Testis (tissue), 2 donors: ENCODE measurements at regions not wholly inside any gene's neighbourhood (a gene's known extent, or its start where the extent isn't known, plus 50 kb on each side); places are given as distances from the start of the nearest gene placed in this dataset.

Experiments used
- DNase-seq: peaks from one replicate; pipeline ENCODE4 v3.0.0-alpha.2; 2019
- H3K27ac ChIP-seq, 2 donors: fragments of 200-600 bp; sonication (generic); one replicate each; pipeline ENCODE4 v1.5.1; 2019
- H3K27me3 ChIP-seq: fragments of 200-600 bp; sonication (generic); one replicate; pipeline ENCODE4 v1.5.1; 2019
- H3K36me3 ChIP-seq: fragments of 200-600 bp; sonication (generic); one replicate; pipeline ENCODE4 v1.5.1; 2017; ENCODE audit warnings: low read depth; ENCODE audit errors: missing control alignments
- H3K4me1 ChIP-seq: fragments of 200-600 bp; sonication (generic); one replicate; pipeline ENCODE4 v1.5.1; 2019
- H3K4me3 ChIP-seq, 2 donors: fragments of 200-600 bp; sonication (generic); one replicate each; pipeline ENCODE4 v1.5.1; 2017 to 2019
- H3K9me3 ChIP-seq: fragments of 200-600 bp; sonication (generic); one replicate; pipeline ENCODE4 v1.5.1; 2017
- CTCF ChIP-seq, 3 experiments: fragments of 450-650 bp in 2 of 3; fragments of 200-600 bp in 1 of 3; sonication (generic) in 1 of 3; IDR thresholded peaks; one replicate each; pipeline ENCODE4 v1.5.1; 2016 to 2019; ENCODE audit warnings: antibody characterized with exemption in 3 of 3, mild to moderate bottlenecking in 2 of 3, moderate library complexity in 1 of 3
- POLR2A ChIP-seq: fragments of 450-650 bp; IDR thresholded peaks from one replicate; pipeline ENCODE4 v1.6.1; 2017; ENCODE audit warnings: antibody characterized with exemption, mild to moderate bottlenecking, moderate library complexity
- WGBS, 2 donors: methylation state at CpG; one replicate each; pipeline ENCODE4 v1.1.5; 2018; 5-methylcytosine and 5-hydroxymethylcytosine counted together
- intact Hi-C: fragments of 100-400 bp; cut with DNase I; formaldehyde crosslinking; loops from one replicate; pipeline ENCODE4 v1.15.1; 2023; ENCODE audit warnings: low total_unique reads

GRCh38 chr2:120977582-120978358, 242.1 kb downstream of the GLI2 start:
- TF ChIP-seq CTCF (IDR thresholded peaks at IDR 0.05): no peak
- TF ChIP-seq POLR2A: no peak
- 67 to 89% methylated on average over 23 to 25 of the region's 25 CpGs for WGBS, 2 donors

GRCh38 chr2:120978359-120979050, 242.8 kb downstream of the GLI2 start:
- no peak for DNase-seq
- no peaks in the 10 kb centered on the region for H3K9me3 ChIP-seq
- H3K27me3 ChIP-seq: no peaks in the 10 kb centered on the region
- intact Hi-C loops: no loop called here
- WGBS, 2 donors: 81 to 84% methylated on average over 15 to 19 of the region's 20 CpGs
- no peak for TF ChIP-seq POLR2A
- TF ChIP-seq CTCF (IDR thresholded peaks at IDR 0.05): no peak
- H3K4me3 ChIP-seq: no peak overlapping the region
- peaks cover 10% of the 10 kb centered on the region for H3K4me1 ChIP-seq
- no peaks in the 10 kb centered on the region for H3K36me3 ChIP-seq
- H3K27ac ChIP-seq: no peak overlapping the region

More at GRCh38 chr2:120977582-120978358, 242.1 kb downstream of the GLI2 start:
- Histone ChIP-seq H3K9me3 (no peaks in the 10 kb centered on the region), H3K27me3 (no peaks in the 10 kb centered on the region), H3K36me3 (no peaks in the 10 kb centered on the region), H3K4me3 (no peak overlapping the region), H3K4me1 (peaks cover 10% of the 10 kb centered on the region), H3K27ac (no peak overlapping the region)
- DNase-seq: no peak
- intact Hi-C loops: no loop called here

GRCh38 chr2:120979398-120979797, 243.7 kb downstream of the GLI2 start:
- DNase-seq: no peak
- H3K36me3 ChIP-seq: no peaks in the 10 kb centered on the region
- no peak overlapping the region for H3K27ac ChIP-seq
- H3K4me3 ChIP-seq: no peak overlapping the region
- peaks cover 10% of the 10 kb centered on the region for H3K4me1 ChIP-seq
- TF ChIP-seq POLR2A (no peak), CTCF (IDR thresholded peaks at IDR 0.05) (no peak)
- WGBS, 2 donors: 28 to 53% methylated on average over 2 of the region's 2 CpGs
- no peaks in the 10 kb centered on the region for H3K27me3 ChIP-seq
- intact Hi-C loops: no loop called here
- no peaks in the 10 kb centered on the region for H3K9me3 ChIP-seq

- intact Hi-C loops: no loop called here
- no peak for TF ChIP-seq POLR2A
- no peak for TF ChIP-seq CTCF (IDR thresholded peaks at IDR 0.05)
- Histone ChIP-seq H3K27ac (no peak overlapping the region), H3K9me3 (no peaks in the 10 kb centered on the region), H3K27me3 (no peaks in the 10 kb centered on the region), H3K4me1 (peaks cover 10% of the 10 kb centered on the region), H3K4me3 (no peak overlapping the region), H3K36me3 (no peaks in the 10 kb centered on the region)
- WGBS, 2 donors: 93 to 97% methylated on average over 8 of the region's 8 CpGs
- DNase-seq: no peak
These were observed 244.3 kb downstream of the GLI2 start for GRCh38 chr2:120979921-120980320.
